SK-N-SH (cell line): ENCODE measurements at regions not wholly inside any gene's neighbourhood (a gene's known extent, or its start where the extent isn't known, plus 50 kb on each side); places are given as distances from the start of the nearest gene placed in this dataset.

Experiments
- CTCF ChIA-PET: fragments of 300-600, 350-600 bp; formaldehyde crosslinking; extraction: SDS; loops from one replicate; lab custom pipeline; 2021; lab: Yijun Ruan, JAX
- POLR2A ChIA-PET: fragments of 350-600 bp; sonication (Branson Sonifier 250); formaldehyde crosslinking; extraction: SDS; loops from one replicate; lab custom pipeline; 2020; ENCODE audit warnings: antibody characterized with exemption, inconsistent platforms; lab: Yijun Ruan, JAX
- DNase-seq: peaks from one replicate; pipeline ENCODE4 v3.0.0; 2012
- H2AFZ ChIP-seq: fragments of 200-600 bp; sonication (generic); 2 replicates; pipeline ENCODE4 v1.8.1; 2016; ENCODE audit warnings: antibody characterized with exemption, mild to moderate bottlenecking, low read depth
- H3F3A ChIP-seq: fragments of 200-600 bp; sonication (generic); replicated peaks from 2 replicates; pipeline ENCODE3; 2016; ENCODE audit warnings: antibody characterized with exemption, mild to moderate bottlenecking; ENCODE audit not compliant: insufficient read depth
- H3K27ac ChIP-seq, 2 experiments: fragments of 200-500 bp in 1 of 2; fragments of 200-600 bp in 1 of 2; sonication (Bioruptor generic) in 1 of 2; sonication (generic), shearing (Covaris generic) in 1 of 2; 2 replicates each; pipeline versions ENCODE4 v1.5.1 to v1.6.1; 2014 to 2016; ENCODE audit warnings: low read depth in 2 of 2, inconsistent platforms in 1 of 2, low read length in 1 of 2, mild to moderate bottlenecking in 1 of 2, mixed read lengths in 1 of 2
- H3K27me3 ChIP-seq: fragments of 200-600 bp; sonication (generic), shearing (Covaris generic); 2 replicates; pipeline ENCODE4 v1.6.1; 2016; ENCODE audit warnings: mixed run types; ENCODE audit not compliant: insufficient read depth
- H3K36me3 ChIP-seq, 2 experiments: fragments of 200-500 bp in 1 of 2; fragments of 200-600 bp in 1 of 2; sonication (Bioruptor generic) in 1 of 2; sonication (generic) in 1 of 2; replicated peaks in 1 of 2; 2 replicates each; pipeline versions ENCODE3 to v1.5.1; 2014 to 2016; ENCODE audit warnings: low read length in 1 of 2, mild to moderate bottlenecking in 1 of 2; ENCODE audit not compliant: insufficient read depth in 2 of 2, control insufficient read depth in 1 of 2
- H3K4me1 ChIP-seq, 2 experiments: fragments of 200-500 bp in 1 of 2; fragments of 200-600 bp in 1 of 2; sonication (Bioruptor generic) in 1 of 2; sonication (generic), shearing (Covaris generic) in 1 of 2; 2 replicates each; pipeline versions ENCODE4 v1.5.1 to v1.6.1; 2014 to 2016; ENCODE audit warnings: low read depth in 1 of 2, low read length in 1 of 2, mixed run types in 1 of 2; ENCODE audit not compliant: insufficient read depth in 2 of 2, control insufficient read depth in 1 of 2
- H3K4me2 ChIP-seq: fragments of 200-600 bp; sonication (generic), shearing (Covaris generic); 2 replicates; pipeline ENCODE4 v1.6.1; 2017; ENCODE audit warnings: mixed run types
- H3K4me3 ChIP-seq, 2 experiments: fragments of 200-500 bp in 1 of 2; fragments of 200-600 bp in 1 of 2; sonication (Bioruptor generic) in 1 of 2; sonication (generic), shearing (Covaris generic) in 1 of 2; 2 replicates each; pipeline versions ENCODE4 v1.5.1 to v1.8.1; 2014 to 2016; ENCODE audit warnings: low read depth in 2 of 2, inconsistent platforms in 1 of 2, low read length in 1 of 2, mild to moderate bottlenecking in 1 of 2, mixed read lengths in 1 of 2, moderate library complexity in 1 of 2
- H3K79me2 ChIP-seq: fragments of 200-600 bp; sonication (generic); 2 replicates; pipeline ENCODE4 v1.8.1; 2017; ENCODE audit warnings: mild to moderate bottlenecking; ENCODE audit not compliant: insufficient read depth
- H3K9ac ChIP-seq: fragments of 200-600 bp; sonication (generic); 2 replicates; pipeline ENCODE4 v1.6.1; 2017; ENCODE audit warnings: mixed run types
- H3K9me2 ChIP-seq: fragments of 200-600 bp; sonication (generic); 2 replicates; pipeline ENCODE4 v1.6.1; 2017; ENCODE audit warnings: mixed run types
- H3K9me3 ChIP-seq: fragments of 200-600 bp; sonication (generic); 2 replicates; pipeline ENCODE4 v1.6.1; 2017; ENCODE audit warnings: mixed run types, mild to moderate bottlenecking, moderate library complexity
- H4K20me1 ChIP-seq: fragments of 200-600 bp; sonication (generic); 2 replicates; pipeline ENCODE4 v1.6.1; 2017; ENCODE audit warnings: mild to moderate bottlenecking, mixed run types; ENCODE audit not compliant: insufficient read depth
- CHD2 ChIP-seq: fragments of 150-350 bp; IDR thresholded peaks from 2 replicates; pipeline ENCODE4 v1.6.1; 2018; ENCODE audit warnings: low read length; ENCODE audit not compliant: partially characterized antibody
- ELF1 ChIP-seq: IDR thresholded peaks from 2 replicates; pipeline ENCODE4 v1.4.0; 2012
- EP300 ChIP-seq, 2 experiments: IDR thresholded peaks; 2 replicates each; pipeline versions ENCODE4 v1.4.0 to v1.6.1; 2012; ENCODE audit warnings: borderline replicate concordance in 1 of 2, low read depth in 1 of 2, low read length in 1 of 2
- FOSL2 ChIP-seq: IDR thresholded peaks from 2 replicates; pipeline ENCODE4 v1.4.0; 2012; ENCODE audit warnings: low read depth, mild to moderate bottlenecking, moderate library complexity, borderline replicate concordance
- FOXJ3 ChIP-seq: sonication (generic); formaldehyde crosslinking; IDR thresholded peaks from 2 replicates; pipeline ENCODE4 v1.5.1; 2020; ENCODE audit warnings: mild to moderate bottlenecking, missing genetic modification reagents
- FOXM1 ChIP-seq: IDR thresholded peaks from 2 replicates; pipeline ENCODE4 v1.4.0; 2012; ENCODE audit warnings: low read depth, mild to moderate bottlenecking
- GABPA ChIP-seq: IDR thresholded peaks from 2 replicates; pipeline ENCODE4 v1.4.0; 2012; ENCODE audit warnings: low read depth, mild to moderate bottlenecking
- GATA2 ChIP-seq: sonication (generic); formaldehyde crosslinking; IDR thresholded peaks from 2 replicates; pipeline ENCODE4 v1.5.0; 2020; ENCODE audit warnings: mild to moderate bottlenecking, missing genetic modification reagents
- JUND ChIP-seq: IDR thresholded peaks from 2 replicates; pipeline ENCODE4 v1.4.0; 2012
- MEF2A ChIP-seq: IDR thresholded peaks from 2 replicates; pipeline ENCODE4 v1.4.0; 2012; ENCODE audit warnings: low read depth, borderline replicate concordance
- MXI1 ChIP-seq: IDR thresholded peaks from 2 replicates; pipeline ENCODE4 v1.6.1; 2012; ENCODE audit warnings: mild to moderate bottlenecking, low read depth, low read length, improper control_type of control experiment
- NFIC ChIP-seq: IDR thresholded peaks from 2 replicates; pipeline ENCODE4 v1.4.0; 2012; ENCODE audit warnings: borderline replicate concordance
- NRF1 ChIP-seq: IDR thresholded peaks from 2 replicates; pipeline ENCODE4 v1.6.1; 2012; ENCODE audit warnings: low read depth, mild to moderate bottlenecking, low read length
- POLR2AphosphoS5 ChIP-seq: IDR thresholded peaks from 2 replicates; pipeline ENCODE4 v1.6.1; 2012; ENCODE audit warnings: low read depth, low read length
- RAD21 ChIP-seq: IDR thresholded peaks from 2 replicates; pipeline ENCODE4 v1.6.1; 2012; ENCODE audit warnings: mild to moderate bottlenecking, low read length
- RFX5 ChIP-seq: IDR thresholded peaks from 2 replicates; pipeline ENCODE4 v1.6.1; 2012; ENCODE audit warnings: mild to moderate bottlenecking, improper control_type of control experiment, low read length
- RXRA ChIP-seq: IDR thresholded peaks from 2 replicates; pipeline ENCODE4 v1.4.0; 2012; ENCODE audit warnings: low read depth, mild to moderate bottlenecking, borderline replicate concordance
- SIN3A ChIP-seq: IDR thresholded peaks from 2 replicates; pipeline ENCODE4 v1.6.1; 2012; ENCODE audit warnings: low read depth, mild to moderate bottlenecking, low read length, moderate library complexity, borderline replicate concordance
- SMC3 ChIP-seq: IDR thresholded peaks from 2 replicates; pipeline ENCODE4 v1.6.1; 2012; ENCODE audit warnings: low read depth, low read length, improper control_type of control experiment
- TAF1 ChIP-seq: IDR thresholded peaks from 2 replicates; pipeline ENCODE4 v1.6.1; 2012; ENCODE audit warnings: low read depth, mild to moderate bottlenecking, low read length, moderate library complexity, borderline replicate concordance
- TCF12 ChIP-seq: IDR thresholded peaks from 2 replicates; pipeline ENCODE4 v1.4.0; 2012
- TEAD4 ChIP-seq: IDR thresholded peaks from 2 replicates; pipeline ENCODE4 v1.4.0; 2012; ENCODE audit warnings: mild to moderate bottlenecking, borderline replicate concordance; ENCODE audit not compliant: insufficient read depth
- YY1 ChIP-seq: IDR thresholded peaks from 2 replicates; pipeline ENCODE4 v1.4.0; 2012; ENCODE audit warnings: low read depth, mild to moderate bottlenecking
- WGBS: methylation state at CpG from one replicate; pipeline ENCODE4 v1.1.6; 2017; ENCODE audit warnings: low lambda C conversion rate; 5-methylcytosine and 5-hydroxymethylcytosine counted together
- TF ChIP-seq, protein P1 (sequence below): IDR thresholded peaks from 2 replicates; pipeline ENCODE4; 2012
- TF ChIP-seq, protein P2 (sequence below): fragments of 150-350 bp; IDR thresholded peaks from 2 replicates; pipeline ENCODE4 v1.6.1; 2017; ENCODE audit warnings: antibody characterized with exemption, low read length, low read depth, borderline replicate concordance
- TF ChIP-seq, protein P3 (sequence below): IDR thresholded peaks from 2 replicates; pipeline ENCODE4 v1.4.0; 2012; ENCODE audit warnings: low read depth, borderline replicate concordance
- TF ChIP-seq, protein P4 (sequence below): IDR thresholded peaks from 2 replicates; pipeline ENCODE4 v1.4.0; 2012; ENCODE audit warnings: low read depth, borderline replicate concordance

DNA sequence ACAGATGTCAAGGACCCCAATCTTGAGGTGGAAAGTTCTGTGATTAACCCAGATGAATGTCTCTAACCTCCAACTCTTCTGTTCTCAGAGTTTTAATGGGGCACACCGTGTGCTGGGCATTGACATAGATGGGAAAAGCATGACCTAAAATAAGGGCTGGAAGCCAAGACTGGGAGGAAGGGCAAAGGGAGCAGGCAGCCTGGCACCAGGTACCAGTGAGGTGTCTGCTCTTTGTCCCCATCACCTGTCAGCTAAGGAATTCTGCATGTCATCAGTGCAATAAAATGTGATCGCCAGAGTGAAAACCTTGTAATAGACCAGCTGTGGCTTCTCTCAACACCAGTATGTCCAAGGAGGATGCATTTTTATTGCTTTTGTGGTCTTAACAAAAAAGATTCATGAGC is 143.5 kb upstream of the TPM1 start:
- WGBS: 38% methylated on average over 2 of the region's 2 CpGs
- TF ChIP-seq TAF1: no peak
- TF ChIP-seq MXI1: no peak
- TF ChIP-seq FOXM1: no peak
- peak; percentile 79; the same call in 1 of the 2 replicates for TF ChIP-seq NFIC
- TF ChIP-seq GATA2: no peak
- TF ChIP-seq, protein P1, sequence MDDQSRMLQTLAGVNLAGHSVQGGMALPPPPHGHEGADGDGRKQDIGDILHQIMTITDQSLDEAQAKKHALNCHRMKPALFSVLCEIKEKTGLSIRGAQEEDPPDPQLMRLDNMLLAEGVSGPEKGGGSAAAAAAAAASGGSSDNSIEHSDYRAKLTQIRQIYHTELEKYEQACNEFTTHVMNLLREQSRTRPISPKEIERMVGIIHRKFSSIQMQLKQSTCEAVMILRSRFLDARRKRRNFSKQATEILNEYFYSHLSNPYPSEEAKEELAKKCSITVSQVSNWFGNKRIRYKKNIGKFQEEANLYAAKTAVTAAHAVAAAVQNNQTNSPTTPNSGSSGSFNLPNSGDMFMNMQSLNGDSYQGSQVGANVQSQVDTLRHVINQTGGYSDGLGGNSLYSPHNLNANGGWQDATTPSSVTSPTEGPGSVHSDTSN: peak; percentile 86
- TF ChIP-seq EP300 (IDR thresholded peaks at IDR 0.05; ENCODE audit: borderline replicate concordance in 1 of 2, low read depth in 1 of 2, low read length in 1 of 2): peak; percentile 24 to 83; a peak in 2 of 4 replicates
- no peak for TF ChIP-seq MEF2A
- TF ChIP-seq, protein P2, sequence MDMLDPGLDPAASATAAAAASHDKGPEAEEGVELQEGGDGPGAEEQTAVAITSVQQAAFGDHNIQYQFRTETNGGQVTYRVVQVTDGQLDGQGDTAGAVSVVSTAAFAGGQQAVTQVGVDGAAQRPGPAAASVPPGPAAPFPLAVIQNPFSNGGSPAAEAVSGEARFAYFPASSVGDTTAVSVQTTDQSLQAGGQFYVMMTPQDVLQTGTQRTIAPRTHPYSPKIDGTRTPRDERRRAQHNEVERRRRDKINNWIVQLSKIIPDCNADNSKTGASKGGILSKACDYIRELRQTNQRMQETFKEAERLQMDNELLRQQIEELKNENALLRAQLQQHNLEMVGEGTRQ: no peak
- TF ChIP-seq TEAD4: no peak
- no peak for TF ChIP-seq FOXJ3 (CRISPR knock-in tag)
- no peak for TF ChIP-seq RAD21
- TF ChIP-seq NRF1: no peak
- TF ChIP-seq SMC3: no peak
- no peak for TF ChIP-seq ELF1
- TF ChIP-seq SIN3A: no peak
- peak; percentile 69; the same call in 1 of the 2 replicates for TF ChIP-seq POLR2AphosphoS5
- TF ChIP-seq RFX5: no peak
- no peak for TF ChIP-seq CHD2
- TF ChIP-seq, protein P3, sequence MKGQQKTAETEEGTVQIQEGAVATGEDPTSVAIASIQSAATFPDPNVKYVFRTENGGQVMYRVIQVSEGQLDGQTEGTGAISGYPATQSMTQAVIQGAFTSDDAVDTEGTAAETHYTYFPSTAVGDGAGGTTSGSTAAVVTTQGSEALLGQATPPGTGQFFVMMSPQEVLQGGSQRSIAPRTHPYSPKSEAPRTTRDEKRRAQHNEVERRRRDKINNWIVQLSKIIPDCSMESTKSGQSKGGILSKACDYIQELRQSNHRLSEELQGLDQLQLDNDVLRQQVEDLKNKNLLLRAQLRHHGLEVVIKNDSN: no peak
- peak; percentile 92 for TF ChIP-seq TCF12
- TF ChIP-seq GABPA: no peak
- TF ChIP-seq FOSL2: no peak
- no peak for TF ChIP-seq RXRA
- no peak for TF ChIP-seq YY1
- TF ChIP-seq, protein P4, sequence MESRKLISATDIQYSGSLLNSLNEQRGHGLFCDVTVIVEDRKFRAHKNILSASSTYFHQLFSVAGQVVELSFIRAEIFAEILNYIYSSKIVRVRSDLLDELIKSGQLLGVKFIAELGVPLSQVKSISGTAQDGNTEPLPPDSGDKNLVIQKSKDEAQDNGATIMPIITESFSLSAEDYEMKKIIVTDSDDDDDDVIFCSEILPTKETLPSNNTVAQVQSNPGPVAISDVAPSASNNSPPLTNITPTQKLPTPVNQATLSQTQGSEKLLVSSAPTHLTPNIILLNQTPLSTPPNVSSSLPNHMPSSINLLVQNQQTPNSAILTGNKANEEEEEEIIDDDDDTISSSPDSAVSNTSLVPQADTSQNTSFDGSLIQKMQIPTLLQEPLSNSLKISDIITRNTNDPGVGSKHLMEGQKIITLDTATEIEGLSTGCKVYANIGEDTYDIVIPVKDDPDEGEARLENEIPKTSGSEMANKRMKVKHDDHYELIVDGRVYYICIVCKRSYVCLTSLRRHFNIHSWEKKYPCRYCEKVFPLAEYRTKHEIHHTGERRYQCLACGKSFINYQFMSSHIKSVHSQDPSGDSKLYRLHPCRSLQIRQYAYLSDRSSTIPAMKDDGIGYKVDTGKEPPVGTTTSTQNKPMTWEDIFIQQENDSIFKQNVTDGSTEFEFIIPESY: no peak
- peak; percentile 34 for TF ChIP-seq JUND
- Histone ChIP-seq H3K9me2 (no peaks in the 10 kb centered on the region), H2AFZ (no peak overlapping the region), H3K27ac (peak overlapping the region; percentile 55 to 100; a peak in 3 of 4 replicates), H3K9me3 (no peaks in the 10 kb centered on the region), H3K4me2 (no peak overlapping the region), H3K4me3 (no peak overlapping the region), H3K27me3 (no peaks in the 10 kb centered on the region), H3K9ac (no peak overlapping the region), H3F3A (peaks cover 35% of the 10 kb centered on the region), H3K36me3 (no peaks in the 10 kb centered on the region), H3K4me1 (peaks cover 23 to 25% of the 10 kb centered on the region in 2 experiments), H4K20me1 (no peaks in the 10 kb centered on the region), H3K79me2 (peaks cover 8% of the 10 kb centered on the region; the same call in 1 of the 2 replicates)
- DNase-seq: no peak
- ChIA-PET POLR2A (no interaction called here), CTCF (interaction anchor here (0.9 to 1.4 kb wide), 3 partner anchors 10 to 149 kb away, joined by 3 to 6 read pairs (median 4); no protein-coding TSS in a partner anchor)
